ENCODE measurements at regions not wholly inside any gene's neighbourhood (a gene's known extent, or its start where the extent isn't known, plus 50 kb on each side); places are given as distances from the start of the nearest gene placed in this dataset.
"Not testable (repeated sequence)": the region's sequence is repeated elsewhere in the genome, so short reads cannot be mapped to it uniquely, and the experiment has no call there.

DNA sequence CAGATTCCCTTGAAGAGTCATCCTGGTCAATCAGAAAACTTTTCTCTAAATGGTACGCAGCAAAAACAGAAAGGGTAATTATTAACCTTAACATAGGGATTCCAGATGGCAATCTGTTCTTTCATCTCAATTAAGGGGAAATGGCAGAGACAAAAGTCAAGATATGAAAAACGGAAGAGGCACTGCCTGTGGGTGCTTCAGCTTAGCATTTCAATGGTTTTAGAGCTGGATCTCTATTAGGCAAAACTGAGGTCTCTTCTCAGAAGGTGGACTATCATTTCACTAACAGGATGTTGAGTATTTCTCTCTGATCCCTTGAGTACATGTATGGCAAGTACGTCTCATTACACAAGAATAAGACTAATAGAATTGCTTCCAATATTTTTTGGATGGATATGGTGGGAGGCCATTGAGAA is 296.9 kb downstream of the HIVEP2 start:
- Histone ChIP-seq H3K4me3 (ENCODE audit: low read length) (no peak overlapping the region), H3K9ac (ENCODE audit: low read length) (no peak overlapping the region), H3K27ac (ENCODE audit: low read depth, low read length) (no peak overlapping the region), H3K27me3 (ENCODE audit: control insufficient read depth, insufficient read depth, low read length) (no peaks in the 10 kb centered on the region), H3K36me3 (ENCODE audit: control insufficient read depth, insufficient read depth, low read length) (no peaks in the 10 kb centered on the region), H3K4me1 (ENCODE audit: control insufficient read depth, insufficient read depth, low read length) (no peaks in the 10 kb centered on the region)

DNA sequence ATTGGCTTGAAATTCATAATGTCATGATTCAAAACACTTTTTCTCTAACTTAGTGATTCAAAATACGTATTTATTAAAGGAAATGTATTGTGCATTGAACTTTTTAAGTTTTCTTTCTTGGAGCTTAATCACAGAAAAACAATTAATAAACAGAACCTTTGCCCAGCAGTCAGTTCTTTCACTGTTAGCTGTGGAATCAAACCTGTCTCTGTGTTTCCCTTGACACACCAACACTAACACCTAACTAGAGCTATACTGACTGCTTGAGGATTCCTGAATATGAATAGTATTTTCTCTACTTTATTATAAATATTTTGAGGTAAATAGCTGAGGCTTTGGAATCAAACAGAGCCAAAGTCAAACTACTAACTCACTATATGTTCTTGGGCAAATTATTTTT is 296.4 kb downstream of the HIVEP2 start:
- H3K27me3 ChIP-seq (ENCODE audit: control insufficient read depth, insufficient read depth, low read length): no peaks in the 10 kb centered on the region
- H3K9ac ChIP-seq (ENCODE audit: low read length): no peak overlapping the region
- no peak overlapping the region for H3K4me3 ChIP-seq (ENCODE audit: low read length)
- H3K27ac ChIP-seq (ENCODE audit: low read depth, low read length): no peak overlapping the region
- H3K36me3 ChIP-seq (ENCODE audit: control insufficient read depth, insufficient read depth, low read length): no peaks in the 10 kb centered on the region
- no peaks in the 10 kb centered on the region for H3K4me1 ChIP-seq (ENCODE audit: control insufficient read depth, insufficient read depth, low read length)

DNA sequence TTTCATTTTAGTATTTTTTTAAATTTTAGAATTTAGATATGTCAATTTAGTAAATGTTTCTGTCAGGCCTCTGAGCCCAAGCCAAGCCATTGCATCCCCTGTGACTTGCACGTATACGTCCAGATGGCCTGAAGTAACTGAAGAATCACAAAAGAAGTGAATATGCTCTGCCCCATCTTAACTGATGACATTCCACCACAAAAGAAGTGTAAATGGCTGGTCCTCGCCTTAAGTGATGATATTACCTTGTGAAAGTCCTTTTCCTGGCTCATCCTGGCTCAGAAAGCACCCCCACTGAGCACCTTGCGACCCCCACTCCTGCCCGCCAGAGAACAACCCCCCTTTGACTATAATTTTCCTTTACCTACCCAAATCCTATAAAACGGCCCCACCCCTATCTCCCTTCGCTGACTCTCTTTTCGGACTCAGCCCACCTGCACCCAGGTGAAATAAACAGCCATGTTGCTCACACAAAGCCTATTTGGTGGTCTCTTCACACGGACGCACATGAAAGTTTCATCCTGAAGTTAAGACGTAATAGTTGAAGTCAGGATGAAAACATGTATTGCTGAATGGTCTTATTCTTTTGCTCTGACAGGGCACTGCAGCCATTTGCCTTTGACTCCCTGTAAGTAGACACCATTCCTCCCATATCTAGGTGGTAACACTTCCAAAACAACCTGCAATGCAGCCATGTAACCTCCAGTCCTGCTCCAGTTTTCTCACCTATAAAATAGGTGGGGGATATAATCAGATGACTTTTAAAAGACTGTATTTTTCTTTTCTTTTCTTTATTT is 295.3 kb downstream of the HIVEP2 start:
- not testable (repeated sequence) for H3K9ac ChIP-seq (ENCODE audit: low read length); H3K4me1 ChIP-seq (ENCODE audit: control insufficient read depth, insufficient read depth, low read length); H3K27me3 ChIP-seq (ENCODE audit: control insufficient read depth, insufficient read depth, low read length); H3K36me3 ChIP-seq (ENCODE audit: control insufficient read depth, insufficient read depth, low read length); H3K27ac ChIP-seq (ENCODE audit: low read depth, low read length); H3K4me3 ChIP-seq (ENCODE audit: low read length)

DNA sequence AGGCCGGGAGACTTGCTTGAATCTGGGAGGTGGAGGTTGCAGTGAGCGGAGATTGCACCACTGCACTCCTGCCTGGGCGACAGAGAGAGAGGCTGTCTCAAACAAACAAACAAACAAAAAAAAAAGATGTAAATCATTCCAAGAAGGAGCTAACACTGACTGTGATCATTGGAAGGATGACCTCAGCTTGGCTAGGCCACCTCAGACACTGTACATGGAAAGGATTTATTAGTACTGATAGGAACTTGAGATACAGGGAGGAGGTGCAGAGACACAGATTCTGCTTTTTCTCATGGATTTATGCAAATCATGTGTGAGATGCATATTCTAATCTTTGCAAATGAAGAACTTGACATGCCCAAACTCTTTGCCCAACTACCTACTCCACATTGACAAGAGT is 293.6 kb downstream of the HIVEP2 start:
- Histone ChIP-seq H3K4me3 (ENCODE audit: low read length) (no peak overlapping the region), H3K27me3 (ENCODE audit: control insufficient read depth, insufficient read depth, low read length) (no peaks in the 10 kb centered on the region), H3K9ac (ENCODE audit: low read length) (no peak overlapping the region), H3K36me3 (ENCODE audit: control insufficient read depth, insufficient read depth, low read length) (no peaks in the 10 kb centered on the region), H3K27ac (ENCODE audit: low read depth, low read length) (no peak overlapping the region), H3K4me1 (ENCODE audit: control insufficient read depth, insufficient read depth, low read length) (no peaks in the 10 kb centered on the region)

DNA sequence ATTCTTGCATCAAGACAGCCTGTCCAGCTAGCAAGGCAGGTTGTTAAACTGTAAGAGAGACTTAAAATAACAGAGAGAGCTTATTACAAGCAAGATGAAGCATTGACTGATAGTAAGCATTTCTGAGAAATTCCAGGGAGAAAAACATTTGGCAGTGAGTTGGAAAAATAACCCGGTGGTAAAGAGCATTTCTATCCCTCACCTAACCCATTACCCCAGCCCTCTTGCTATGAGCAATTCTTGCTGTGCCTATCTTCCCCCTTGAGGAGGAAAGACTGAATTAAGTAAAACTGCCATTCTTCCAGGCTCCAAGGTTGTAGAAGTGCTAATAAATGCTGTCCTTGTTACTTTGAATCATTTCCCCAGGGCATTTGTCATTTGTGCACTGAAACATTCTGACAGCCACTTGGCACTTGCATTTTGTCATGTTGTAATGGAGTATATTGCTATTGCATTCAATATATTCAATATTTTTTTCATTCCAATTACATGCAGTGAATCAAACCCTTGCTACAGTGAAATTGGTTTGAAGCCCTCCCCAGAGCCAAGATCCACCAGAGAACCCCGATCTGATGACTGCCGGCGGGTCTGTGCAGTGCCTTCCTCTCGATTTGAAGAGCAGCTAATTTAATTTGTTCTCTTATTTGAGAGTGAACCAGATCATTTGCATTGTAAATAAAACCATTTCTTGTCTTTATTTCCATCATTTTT is 291.1 kb downstream of the HIVEP2 start:
- H3K27me3 ChIP-seq (ENCODE audit: control insufficient read depth, insufficient read depth, low read length): no peaks in the 10 kb centered on the region
- H3K27ac ChIP-seq (ENCODE audit: low read depth, low read length): no peak overlapping the region
- no peaks in the 10 kb centered on the region for H3K36me3 ChIP-seq (ENCODE audit: control insufficient read depth, insufficient read depth, low read length)
- H3K4me1 ChIP-seq (ENCODE audit: control insufficient read depth, insufficient read depth, low read length): no peaks in the 10 kb centered on the region
- H3K9ac ChIP-seq (ENCODE audit: low read length): no peak overlapping the region
- H3K4me3 ChIP-seq (ENCODE audit: low read length): no peak overlapping the region

DNA sequence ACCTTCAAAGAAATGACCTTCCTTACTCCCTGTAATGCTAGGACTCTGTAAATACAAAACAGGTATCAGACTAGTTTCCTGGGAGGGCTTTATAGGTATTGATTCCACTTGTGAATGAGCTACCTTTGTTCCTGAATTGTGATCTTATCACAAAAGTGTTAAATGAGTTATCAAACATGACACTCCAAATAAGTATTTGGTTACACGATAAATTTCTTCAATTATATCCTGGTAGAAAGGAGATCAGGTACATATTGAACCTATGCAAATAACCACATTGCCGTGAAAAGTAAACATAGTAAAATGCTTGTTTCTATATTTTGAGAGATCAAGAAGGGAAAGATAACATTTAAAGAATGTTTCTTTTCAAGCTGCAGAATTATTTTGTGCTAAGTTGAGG is 285.3 kb downstream of the HIVEP2 start:
- Histone ChIP-seq H3K36me3 (ENCODE audit: control insufficient read depth, insufficient read depth, low read length) (no peaks in the 10 kb centered on the region), H3K4me1 (ENCODE audit: control insufficient read depth, insufficient read depth, low read length) (no peaks in the 10 kb centered on the region), H3K4me3 (ENCODE audit: low read length) (no peak overlapping the region), H3K9ac (ENCODE audit: low read length) (no peak overlapping the region), H3K27ac (ENCODE audit: low read depth, low read length) (no peak overlapping the region), H3K27me3 (ENCODE audit: control insufficient read depth, insufficient read depth, low read length) (no peaks in the 10 kb centered on the region)

DNA sequence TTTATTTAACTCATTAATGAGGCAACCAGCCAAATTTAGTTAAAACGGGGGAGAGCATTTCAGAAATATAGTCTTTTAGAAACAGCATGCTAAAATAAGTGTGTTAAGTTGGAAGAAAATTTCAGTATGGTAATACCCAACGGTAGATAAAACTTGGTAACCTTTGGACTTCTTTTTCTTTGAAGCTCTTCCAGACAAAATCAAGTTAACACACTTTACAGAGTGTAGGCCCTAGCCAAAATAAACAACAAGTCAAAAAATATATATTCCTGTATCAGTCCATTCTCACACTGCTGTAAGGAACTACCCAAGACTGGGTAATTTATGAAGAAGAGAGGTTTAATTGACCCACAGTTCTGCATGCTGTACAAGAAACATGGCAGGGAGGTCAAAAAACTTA is 279.6 kb downstream of the HIVEP2 start:
- H3K4me3 ChIP-seq (ENCODE audit: low read length): no peak overlapping the region
- H3K27me3 ChIP-seq (ENCODE audit: control insufficient read depth, insufficient read depth, low read length): no peaks in the 10 kb centered on the region
- H3K27ac ChIP-seq (ENCODE audit: low read depth, low read length): no peak overlapping the region
- H3K4me1 ChIP-seq (ENCODE audit: control insufficient read depth, insufficient read depth, low read length): no peaks in the 10 kb centered on the region
- no peaks in the 10 kb centered on the region for H3K36me3 ChIP-seq (ENCODE audit: control insufficient read depth, insufficient read depth, low read length)
- no peak overlapping the region for H3K9ac ChIP-seq (ENCODE audit: low read length)

DNA sequence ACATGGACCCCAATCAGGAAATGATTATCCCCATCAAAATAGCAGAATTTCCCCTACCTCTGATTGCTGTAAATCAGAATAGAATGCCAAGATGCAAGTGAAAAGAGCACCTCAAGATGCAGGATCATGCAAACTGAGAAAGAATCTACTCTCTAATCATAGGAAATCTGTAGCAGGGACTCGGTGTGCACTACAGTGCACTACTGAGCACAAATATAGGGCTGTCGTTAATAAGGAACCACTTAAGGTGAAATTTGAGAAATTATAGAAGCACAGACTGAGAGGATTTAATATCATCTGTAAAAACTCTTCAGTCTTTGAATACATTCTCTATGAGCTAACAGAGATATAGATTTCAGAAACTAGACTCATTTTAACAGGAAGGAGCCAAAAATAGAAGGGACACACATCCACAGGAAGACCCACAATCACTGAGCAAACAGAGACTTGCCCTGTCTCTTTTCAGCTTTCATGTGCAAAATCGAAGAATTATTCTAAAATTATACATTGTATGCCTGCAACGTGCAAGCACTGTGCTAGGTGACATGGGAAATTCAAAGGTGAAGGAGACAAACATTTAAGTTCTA is 278.3 kb downstream of the HIVEP2 start:
- H3K4me1 ChIP-seq (ENCODE audit: control insufficient read depth, insufficient read depth, low read length): no peaks in the 10 kb centered on the region
- no peaks in the 10 kb centered on the region for H3K27me3 ChIP-seq (ENCODE audit: control insufficient read depth, insufficient read depth, low read length)
- no peak overlapping the region for H3K9ac ChIP-seq (ENCODE audit: low read length)
- no peak overlapping the region for H3K27ac ChIP-seq (ENCODE audit: low read depth, low read length)
- H3K36me3 ChIP-seq (ENCODE audit: control insufficient read depth, insufficient read depth, low read length): no peaks in the 10 kb centered on the region
- no peak overlapping the region for H3K4me3 ChIP-seq (ENCODE audit: low read length)

DNA sequence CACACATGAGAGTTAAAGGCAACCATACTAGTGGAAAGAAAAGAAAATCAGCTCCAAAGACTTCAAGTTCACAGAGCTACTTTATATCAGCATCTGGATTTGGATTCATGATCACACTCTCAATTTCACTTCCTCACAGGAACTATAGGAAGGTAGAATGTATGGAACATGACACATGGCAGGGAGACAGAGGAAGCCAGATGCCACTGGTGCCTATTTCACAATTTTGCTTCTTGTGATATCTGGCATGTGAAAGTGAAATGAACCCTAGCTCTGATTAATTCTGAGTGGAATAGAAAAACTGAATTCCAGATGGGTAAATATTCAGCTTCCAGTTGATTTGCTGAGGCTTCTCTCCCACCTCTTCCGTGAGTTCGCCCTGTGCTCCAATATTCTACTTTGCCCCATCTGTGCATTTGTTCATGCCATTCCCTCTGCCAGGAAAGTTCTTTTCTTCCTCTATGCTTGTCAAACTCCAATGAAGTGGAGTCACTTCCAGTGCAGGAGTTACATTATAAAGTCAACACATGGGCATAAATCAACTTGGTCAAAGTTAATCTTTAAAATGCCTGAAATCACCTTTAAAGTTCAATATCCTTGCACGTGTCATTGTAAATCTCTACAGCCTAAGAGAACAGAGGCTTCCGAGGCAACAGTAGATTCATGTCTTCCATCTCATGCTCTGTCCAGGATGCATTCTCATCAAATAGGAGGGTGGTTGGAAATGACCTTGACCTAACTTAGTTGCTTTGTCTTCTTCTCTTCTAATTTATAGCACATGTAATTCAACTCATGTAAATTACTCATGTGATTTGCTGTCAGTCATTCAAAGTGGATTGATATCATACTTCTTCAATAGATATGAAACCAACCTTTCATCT is 275.3 kb downstream of the HIVEP2 start:
- no peak overlapping the region for H3K4me3 ChIP-seq (ENCODE audit: low read length)

DNA sequence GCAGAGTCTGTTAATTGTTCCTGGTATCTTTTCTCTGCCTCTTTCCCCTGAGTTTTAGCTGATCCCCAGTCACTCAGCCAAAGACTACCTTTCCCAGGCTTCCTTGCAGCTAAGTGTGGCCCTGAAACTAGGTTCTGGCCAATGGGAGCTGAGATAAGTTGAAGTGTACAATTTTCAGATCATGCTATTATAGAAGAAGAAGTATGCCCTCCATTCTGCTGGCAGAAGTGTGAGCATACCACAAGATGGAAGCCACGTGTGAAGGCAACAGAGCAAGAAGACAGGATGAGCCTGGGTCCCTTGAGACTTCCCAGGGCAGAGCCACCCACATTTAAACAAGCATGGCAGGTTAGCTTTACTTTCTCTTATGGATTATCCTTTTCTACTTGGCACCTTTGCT is 273.2 kb downstream of the HIVEP2 start:
- Histone ChIP-seq H3K4me1 (ENCODE audit: control insufficient read depth, insufficient read depth, low read length) (no peaks in the 10 kb centered on the region), H3K27me3 (ENCODE audit: control insufficient read depth, insufficient read depth, low read length) (no peaks in the 10 kb centered on the region), H3K4me3 (ENCODE audit: low read length) (no peak overlapping the region), H3K36me3 (ENCODE audit: control insufficient read depth, insufficient read depth, low read length) (no peaks in the 10 kb centered on the region), H3K27ac (ENCODE audit: low read depth, low read length) (no peak overlapping the region), H3K9ac (ENCODE audit: low read length) (no peak overlapping the region)

More for the DNA sequence above, 275.3 kb downstream of the HIVEP2 start:
- Histone ChIP-seq H3K27ac (ENCODE audit: low read depth, low read length) (no peak overlapping the region), H3K27me3 (ENCODE audit: control insufficient read depth, insufficient read depth, low read length) (no peaks in the 10 kb centered on the region), H3K4me1 (ENCODE audit: control insufficient read depth, insufficient read depth, low read length) (no peaks in the 10 kb centered on the region), H3K36me3 (ENCODE audit: control insufficient read depth, insufficient read depth, low read length) (no peaks in the 10 kb centered on the region), H3K9ac (ENCODE audit: low read length) (no peak overlapping the region)

DNA sequence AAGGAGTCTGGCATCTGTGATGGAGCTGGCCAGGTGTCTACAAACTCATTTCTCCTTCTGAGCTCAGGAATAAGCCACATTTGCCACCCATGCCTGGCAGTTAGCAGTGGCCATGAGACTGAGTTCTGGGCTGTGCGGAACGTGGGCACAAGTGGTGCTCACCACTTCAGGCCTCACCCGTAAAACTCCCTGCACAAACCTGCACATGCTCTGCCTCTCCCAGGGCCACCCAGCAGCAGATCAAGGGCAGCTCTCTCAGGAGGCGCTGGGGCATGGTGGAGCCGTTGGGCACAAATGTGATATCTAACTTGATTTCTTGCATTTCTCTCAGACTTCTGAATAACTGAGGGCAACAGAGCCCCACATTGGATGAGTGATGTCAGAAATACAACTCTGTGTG is 269.5 kb downstream of the HIVEP2 start:
- H3K27ac ChIP-seq (ENCODE audit: low read depth, low read length): no peak overlapping the region

DNA sequence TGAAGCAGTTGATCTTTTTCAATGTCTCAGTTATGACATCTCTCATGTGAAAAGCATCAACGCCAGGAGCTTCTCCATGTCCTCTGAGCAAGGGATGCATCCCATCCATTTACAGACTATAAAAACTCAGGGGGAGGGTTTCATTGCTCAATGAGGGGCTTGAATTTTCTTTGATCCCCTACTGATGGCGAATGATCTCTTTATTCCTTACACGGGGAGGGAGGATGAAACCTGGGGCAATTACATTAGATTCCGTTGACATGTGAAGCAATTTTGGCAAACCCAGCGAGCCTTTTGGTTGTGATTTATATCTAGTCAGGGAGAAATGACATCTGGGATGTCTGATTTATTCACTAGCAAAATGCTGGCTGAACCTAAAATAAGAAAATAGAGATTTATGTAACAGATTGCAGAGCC is 268.9 kb downstream of the HIVEP2 start:
- H3K9ac ChIP-seq (ENCODE audit: low read length): no peak overlapping the region
- H3K27ac ChIP-seq (ENCODE audit: low read depth, low read length): no peak overlapping the region
- H3K4me3 ChIP-seq (ENCODE audit: low read length): no peak overlapping the region
- H3K36me3 ChIP-seq (ENCODE audit: control insufficient read depth, insufficient read depth, low read length): no peaks in the 10 kb centered on the region
- H3K27me3 ChIP-seq (ENCODE audit: control insufficient read depth, insufficient read depth, low read length): no peaks in the 10 kb centered on the region
- H3K4me1 ChIP-seq (ENCODE audit: control insufficient read depth, insufficient read depth, low read length): no peaks in the 10 kb centered on the region

More for the DNA sequence above, 269.5 kb downstream of the HIVEP2 start:
- Histone ChIP-seq H3K27me3 (ENCODE audit: control insufficient read depth, insufficient read depth, low read length) (no peaks in the 10 kb centered on the region), H3K4me3 (ENCODE audit: low read length) (no peak overlapping the region), H3K4me1 (ENCODE audit: control insufficient read depth, insufficient read depth, low read length) (no peaks in the 10 kb centered on the region), H3K9ac (ENCODE audit: low read length) (no peak overlapping the region), H3K36me3 (ENCODE audit: control insufficient read depth, insufficient read depth, low read length) (no peaks in the 10 kb centered on the region)

All from rectal smooth muscle tissue (tissue), 1 donor.